GM12873 (cell line): ENCODE measurements at regions not wholly inside any gene's neighbourhood (a gene's known extent, or its start where the extent isn't known, plus 50 kb on each side); places are given as distances from the start of the nearest gene placed in this dataset.

Source experiments
- TF ChIP-seq, protein P1 (sequence below): IDR thresholded peaks from 2 replicates; pipeline ENCODE4 v1.5.1; 2012; ENCODE audit warnings: low read depth, mild to moderate bottlenecking, moderate library complexity, low read length, control low read depth; ENCODE audit not compliant: insufficient read depth; ENCODE audit errors: missing control alignments

GRCh38 chr11:87575088-87575487, 537.4 kb downstream of the TMEM135 start:
- TF ChIP-seq, protein P1, sequence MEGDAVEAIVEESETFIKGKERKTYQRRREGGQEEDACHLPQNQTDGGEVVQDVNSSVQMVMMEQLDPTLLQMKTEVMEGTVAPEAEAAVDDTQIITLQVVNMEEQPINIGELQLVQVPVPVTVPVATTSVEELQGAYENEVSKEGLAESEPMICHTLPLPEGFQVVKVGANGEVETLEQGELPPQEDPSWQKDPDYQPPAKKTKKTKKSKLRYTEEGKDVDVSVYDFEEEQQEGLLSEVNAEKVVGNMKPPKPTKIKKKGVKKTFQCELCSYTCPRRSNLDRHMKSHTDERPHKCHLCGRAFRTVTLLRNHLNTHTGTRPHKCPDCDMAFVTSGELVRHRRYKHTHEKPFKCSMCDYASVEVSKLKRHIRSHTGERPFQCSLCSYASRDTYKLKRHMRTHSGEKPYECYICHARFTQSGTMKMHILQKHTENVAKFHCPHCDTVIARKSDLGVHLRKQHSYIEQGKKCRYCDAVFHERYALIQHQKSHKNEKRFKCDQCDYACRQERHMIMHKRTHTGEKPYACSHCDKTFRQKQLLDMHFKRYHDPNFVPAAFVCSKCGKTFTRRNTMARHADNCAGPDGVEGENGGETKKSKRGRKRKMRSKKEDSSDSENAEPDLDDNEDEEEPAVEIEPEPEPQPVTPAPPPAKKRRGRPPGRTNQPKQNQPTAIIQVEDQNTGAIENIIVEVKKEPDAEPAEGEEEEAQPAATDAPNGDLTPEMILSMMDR = no peak

DNA sequence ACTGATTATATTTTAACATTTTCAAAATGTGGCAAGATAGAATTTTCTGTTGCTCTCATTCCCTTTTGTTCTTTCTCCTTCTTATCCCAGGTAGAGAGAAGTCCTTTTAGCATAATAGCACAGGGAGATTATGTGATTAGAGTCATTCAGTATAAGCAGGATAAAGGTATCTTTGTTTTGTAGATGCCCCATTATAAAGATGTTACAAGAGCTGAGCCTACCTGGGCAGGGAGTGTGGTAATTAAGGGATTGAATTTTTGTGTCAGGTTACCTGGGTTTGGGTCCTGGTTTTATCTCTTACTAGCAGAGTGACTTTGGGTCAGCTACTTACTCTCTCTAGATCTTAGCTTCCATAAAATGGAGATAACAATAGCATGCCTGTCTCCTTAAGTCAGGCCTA, 536.5 kb downstream of the TMEM135 start:
- TF ChIP-seq, protein P1 = no peak

GRCh38 chr11:87573708-87574107, 536.0 kb downstream of the TMEM135 start:
- TF ChIP-seq, protein P1 = no peak

- TF ChIP-seq, protein P1 = no peak
Measured at GRCh38 chr11:87572881-87573280, 535.1 kb downstream of the TMEM135 start.

DNA sequence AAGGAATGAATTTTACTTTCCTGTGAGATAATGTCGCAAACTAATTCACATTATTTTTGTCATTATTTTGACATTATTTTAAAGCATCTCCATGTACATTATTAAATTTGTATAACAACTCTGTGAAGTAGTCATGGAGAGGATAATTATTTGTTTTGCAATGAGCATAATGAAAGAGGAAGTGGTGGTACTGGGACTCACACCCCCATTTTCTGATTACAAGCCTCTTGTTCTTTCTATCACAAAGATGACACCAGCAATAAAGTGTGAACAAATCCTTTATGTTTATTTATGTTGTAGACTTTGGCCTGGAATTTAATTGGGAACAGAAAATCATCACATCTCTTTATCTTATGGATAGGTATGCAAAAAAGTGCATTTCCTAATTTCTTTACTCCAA, 522.6 kb downstream of the TMEM135 start:
- TF ChIP-seq, protein P1 = no peak

GRCh38 chr11:87555101-87555500, 517.4 kb downstream of the TMEM135 start:
- TF ChIP-seq, protein P1 = no peak

DNA sequence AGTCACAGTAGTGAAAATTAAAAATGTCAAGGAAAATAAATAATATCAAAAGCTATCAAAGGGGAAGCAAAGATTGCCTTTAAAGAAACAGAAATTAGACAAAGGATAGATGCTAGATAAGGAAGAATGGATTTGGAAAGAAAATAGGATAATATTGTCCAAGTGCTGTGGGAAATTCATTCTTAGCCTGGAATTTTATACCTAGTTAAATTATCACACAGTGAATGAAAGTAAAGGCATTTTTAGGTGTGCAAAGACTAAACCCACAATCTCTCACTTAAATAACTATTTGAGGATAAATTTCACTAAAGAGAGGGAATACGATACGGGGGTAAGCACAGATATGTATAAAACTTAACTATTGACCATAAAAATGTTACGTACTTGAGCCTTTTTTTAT, 511.1 kb downstream of the TMEM135 start:
- TF ChIP-seq, protein P1 = no peak
